Gastrocnemius medialis (tissue), 4 donors: ENCODE measurements at regions not wholly inside any gene's neighbourhood (a gene's known extent, or its start where the extent isn't known, plus 50 kb on each side); places are given as distances from the start of the nearest gene placed in this dataset.

Experiments
- ATAC-seq, 2 donors: fragments of 150-250 bp; one replicate each; pipeline ENCODE4 v1.9.1; 2016
- DNase-seq, 2 donors: peaks; one replicate each; pipeline ENCODE4 v3.0.0-alpha.2; 2019
- H3K27ac ChIP-seq, 4 donors: fragments of 200-600 bp; sonication (generic); 1 replicate in 1 of 4; 2 replicates in 3 of 4; pipeline ENCODE4 v1.5.1; 2016 to 2018; ENCODE audit warnings: mild to moderate bottlenecking in 2 of 4, moderate library complexity in 1 of 4
- H3K27me3 ChIP-seq, 3 donors: fragments of 200-600 bp; sonication (generic) in 2 of 3; 1 replicate in 1 of 3; 2 replicates in 2 of 3; pipeline versions ENCODE4 v1.5.1 to v1.6.0; 2016 to 2019; ENCODE audit warnings: mild to moderate bottlenecking in 1 of 3, moderate library complexity in 1 of 3
- H3K36me3 ChIP-seq, 2 donors: fragments of 200-600 bp; sonication (generic) in 1 of 2; one replicate each; pipeline ENCODE4 v1.5.1; 2017 to 2018
- H3K4me1 ChIP-seq, 2 donors: fragments of 200-600 bp; sonication (generic) in 1 of 2; one replicate each; pipeline ENCODE4 v1.5.1; 2016 to 2017; ENCODE audit warnings: mild to moderate bottlenecking in 2 of 2
- H3K4me3 ChIP-seq, 4 donors: fragments of 200-600 bp; sonication (generic) in 3 of 4; 1 replicate in 1 of 4; 2 replicates in 3 of 4; pipeline ENCODE4 v1.5.1; 2016 to 2019; ENCODE audit warnings: mild to moderate bottlenecking in 2 of 4
- H3K9me3 ChIP-seq, 3 donors: fragments of 200-600 bp; sonication (generic) in 2 of 3; 1 replicate in 1 of 3; 2 replicates in 2 of 3; pipeline ENCODE4 v1.5.1; 2016 to 2019
- POLR2A ChIP-seq, 2 donors: fragments of 450-650 bp; IDR thresholded peaks; one replicate each; pipeline ENCODE4 v1.6.1; 2017; ENCODE audit warnings: antibody characterized with exemption in 2 of 2, mild to moderate bottlenecking in 2 of 2, moderate library complexity in 2 of 2
- in situ Hi-C, 4 donors: fragments of 200-750 bp; cut with MboI; loops; one replicate each; pipeline versions ENCODE4 v1.15.0 to v1.8.0; 2017; ENCODE audit warnings: low sequenced_read_pairs in 4 of 4
- intact Hi-C: fragments of 100-400 bp; cut with DNase I; formaldehyde crosslinking; loops from one replicate; pipeline ENCODE4 v1.15.1; 2023; ENCODE audit warnings: low total_unique reads
- TF ChIP-seq, protein P1 (sequence below), 5 experiments: fragments of 450-650 bp in 3 of 5; fragments of 200-600 bp in 2 of 5; sonication (generic) in 2 of 5; IDR thresholded peaks in 4 of 5; conservative IDR thresholded peaks in 1 of 5; 1 replicate in 4 of 5; 2 replicates in 1 of 5; pipeline ENCODE4 v1.5.1; 2016 to 2019; ENCODE audit warnings: antibody characterized with exemption in 5 of 5, mild to moderate bottlenecking in 3 of 5, moderate library complexity in 3 of 5

GRCh38 chr22:47564651-47565434, 802.4 kb downstream of the TBC1D22A start:
- no peaks in the 10 kb centered on the region for H3K4me1 ChIP-seq
- no peaks in the 10 kb centered on the region for H3K9me3 ChIP-seq
- no peak overlapping the region for H3K27ac ChIP-seq
- DNase-seq = no peak
- intact Hi-C loops = no loop called here
- no peaks in the 10 kb centered on the region for H3K36me3 ChIP-seq
- H3K4me3 ChIP-seq = no peak overlapping the region
- peaks cover 0 to 3% (median 0%) of the 10 kb centered on the region in 3 donors for H3K27me3 ChIP-seq
- no peak for TF ChIP-seq POLR2A (IDR thresholded peaks at IDR 0.05)
- TF ChIP-seq, protein P1, sequence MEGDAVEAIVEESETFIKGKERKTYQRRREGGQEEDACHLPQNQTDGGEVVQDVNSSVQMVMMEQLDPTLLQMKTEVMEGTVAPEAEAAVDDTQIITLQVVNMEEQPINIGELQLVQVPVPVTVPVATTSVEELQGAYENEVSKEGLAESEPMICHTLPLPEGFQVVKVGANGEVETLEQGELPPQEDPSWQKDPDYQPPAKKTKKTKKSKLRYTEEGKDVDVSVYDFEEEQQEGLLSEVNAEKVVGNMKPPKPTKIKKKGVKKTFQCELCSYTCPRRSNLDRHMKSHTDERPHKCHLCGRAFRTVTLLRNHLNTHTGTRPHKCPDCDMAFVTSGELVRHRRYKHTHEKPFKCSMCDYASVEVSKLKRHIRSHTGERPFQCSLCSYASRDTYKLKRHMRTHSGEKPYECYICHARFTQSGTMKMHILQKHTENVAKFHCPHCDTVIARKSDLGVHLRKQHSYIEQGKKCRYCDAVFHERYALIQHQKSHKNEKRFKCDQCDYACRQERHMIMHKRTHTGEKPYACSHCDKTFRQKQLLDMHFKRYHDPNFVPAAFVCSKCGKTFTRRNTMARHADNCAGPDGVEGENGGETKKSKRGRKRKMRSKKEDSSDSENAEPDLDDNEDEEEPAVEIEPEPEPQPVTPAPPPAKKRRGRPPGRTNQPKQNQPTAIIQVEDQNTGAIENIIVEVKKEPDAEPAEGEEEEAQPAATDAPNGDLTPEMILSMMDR (IDR thresholded peaks at IDR 0.05 in 4 of 5, conservative IDR thresholded peaks at IDR 0.05 in 1 of 5) = no peak
- in situ Hi-C loops = no loop called here
- ATAC-seq = no peak

- in situ Hi-C loops = no loop called here
- intact Hi-C loops = no loop called here
- ATAC-seq (no peak), DNase-seq (no peak)
- no peak overlapping the region for H3K27ac ChIP-seq
- no peak for TF ChIP-seq POLR2A (IDR thresholded peaks at IDR 0.05)
- TF ChIP-seq, protein P1 (IDR thresholded peaks at IDR 0.05 in 4 of 5, conservative IDR thresholded peaks at IDR 0.05 in 1 of 5) = no peak
- no peak overlapping the region for H3K4me3 ChIP-seq
- no peaks in the 10 kb centered on the region for H3K4me1 ChIP-seq
- H3K36me3 ChIP-seq = no peaks in the 10 kb centered on the region
- no peaks in the 10 kb centered on the region for H3K9me3 ChIP-seq
- peaks cover 0 to 3% (median 0%) of the 10 kb centered on the region in 3 donors for H3K27me3 ChIP-seq
Measured at GRCh38 chr22:47564158-47564450, 801.7 kb downstream of the TBC1D22A start.

DNA sequence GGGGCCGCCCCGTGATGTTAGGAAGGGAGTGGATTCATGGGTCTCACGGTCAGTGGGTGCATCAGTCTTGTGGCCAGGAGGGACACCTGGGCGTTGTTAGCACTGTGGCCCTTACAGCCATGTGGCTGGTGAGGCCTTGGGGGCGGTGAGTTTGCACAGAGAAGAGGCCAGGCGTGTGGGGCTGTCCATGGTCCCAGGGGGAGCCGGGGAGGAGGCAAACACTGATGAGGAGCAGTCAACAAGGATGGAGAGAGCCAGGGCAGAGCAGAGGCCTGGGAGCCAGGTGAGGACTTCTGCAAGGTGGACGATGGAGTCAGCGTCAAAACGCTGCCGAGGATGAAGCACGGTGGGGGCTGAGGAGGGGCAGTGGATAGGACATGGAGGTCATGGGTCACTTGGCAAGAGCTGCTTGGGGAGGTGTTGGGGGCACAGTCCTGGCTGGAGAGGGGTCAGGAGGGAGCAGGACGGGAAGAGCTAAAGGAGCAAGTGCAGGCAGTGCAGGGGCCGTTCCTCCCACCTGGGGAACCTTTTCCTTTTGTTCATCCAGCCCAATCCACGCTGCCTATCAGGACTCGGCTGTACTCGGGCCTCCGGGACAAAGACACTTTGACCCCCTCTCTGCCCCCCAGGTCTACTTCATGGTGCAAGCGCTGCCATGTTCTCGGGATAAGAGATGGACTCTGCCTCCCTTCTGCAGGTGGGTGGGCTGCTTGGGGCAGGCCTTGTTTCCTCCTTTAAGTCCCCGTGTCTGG, 801.1 kb downstream of the TBC1D22A start:
- DNase-seq (no peak), ATAC-seq (no peak)
- intact Hi-C loops (no loop called here), in situ Hi-C loops (no loop called here)
- no peaks in the 10 kb centered on the region for H3K36me3 ChIP-seq
- H3K9me3 ChIP-seq = no peaks in the 10 kb centered on the region
- H3K4me3 ChIP-seq = no peak overlapping the region
- no peak for TF ChIP-seq POLR2A (IDR thresholded peaks at IDR 0.05)
- TF ChIP-seq, protein P1 (IDR thresholded peaks at IDR 0.05 in 4 of 5, conservative IDR thresholded peaks at IDR 0.05 in 1 of 5) = no peak
- H3K27ac ChIP-seq = no peak overlapping the region
- no peaks in the 10 kb centered on the region for H3K4me1 ChIP-seq
- H3K27me3 ChIP-seq = peaks cover 0 to 3% (median 0%) of the 10 kb centered on the region in 3 donors

DNA sequence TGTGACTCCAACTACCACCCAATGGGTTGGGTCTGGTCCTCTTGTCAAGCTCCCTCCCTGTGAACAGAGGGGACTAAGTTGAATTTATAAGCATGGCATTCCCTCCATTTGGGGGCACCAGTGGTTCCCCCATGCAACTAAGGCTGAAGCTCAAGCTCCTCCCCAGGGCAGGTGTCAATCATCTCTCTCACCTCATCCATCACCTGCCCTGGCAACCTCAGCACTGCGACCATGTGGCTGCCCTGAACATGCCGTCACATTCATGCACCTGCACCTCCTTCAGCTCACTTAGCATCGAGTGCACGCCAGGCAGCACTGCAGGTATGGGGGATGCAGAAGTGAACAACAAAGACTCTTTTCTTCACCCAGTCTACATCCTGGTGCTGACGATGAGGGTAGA, 799.3 kb downstream of the TBC1D22A start:
- in situ Hi-C loops = no loop called here

More for the DNA sequence above, 799.3 kb downstream of the TBC1D22A start:
- no peak for DNase-seq
- Histone ChIP-seq H3K27me3 (peaks cover 0 to 3% (median 0%) of the 10 kb centered on the region in 3 donors), H3K27ac (no peak overlapping the region), H3K4me1 (no peaks in the 10 kb centered on the region), H3K9me3 (no peaks in the 10 kb centered on the region), H3K36me3 (no peaks in the 10 kb centered on the region), H3K4me3 (no peak overlapping the region)
- no peak for TF ChIP-seq POLR2A (IDR thresholded peaks at IDR 0.05)
- TF ChIP-seq, protein P1 (IDR thresholded peaks at IDR 0.05 in 4 of 5, conservative IDR thresholded peaks at IDR 0.05 in 1 of 5) = no peak
- no peak for ATAC-seq
- intact Hi-C loops = no loop called here
